ENCODE measurements at regions not wholly inside any gene's neighbourhood (a gene's known extent, or its start where the extent isn't known, plus 50 kb on each side); places are given as distances from the start of the nearest gene placed in this dataset.

DNA sequence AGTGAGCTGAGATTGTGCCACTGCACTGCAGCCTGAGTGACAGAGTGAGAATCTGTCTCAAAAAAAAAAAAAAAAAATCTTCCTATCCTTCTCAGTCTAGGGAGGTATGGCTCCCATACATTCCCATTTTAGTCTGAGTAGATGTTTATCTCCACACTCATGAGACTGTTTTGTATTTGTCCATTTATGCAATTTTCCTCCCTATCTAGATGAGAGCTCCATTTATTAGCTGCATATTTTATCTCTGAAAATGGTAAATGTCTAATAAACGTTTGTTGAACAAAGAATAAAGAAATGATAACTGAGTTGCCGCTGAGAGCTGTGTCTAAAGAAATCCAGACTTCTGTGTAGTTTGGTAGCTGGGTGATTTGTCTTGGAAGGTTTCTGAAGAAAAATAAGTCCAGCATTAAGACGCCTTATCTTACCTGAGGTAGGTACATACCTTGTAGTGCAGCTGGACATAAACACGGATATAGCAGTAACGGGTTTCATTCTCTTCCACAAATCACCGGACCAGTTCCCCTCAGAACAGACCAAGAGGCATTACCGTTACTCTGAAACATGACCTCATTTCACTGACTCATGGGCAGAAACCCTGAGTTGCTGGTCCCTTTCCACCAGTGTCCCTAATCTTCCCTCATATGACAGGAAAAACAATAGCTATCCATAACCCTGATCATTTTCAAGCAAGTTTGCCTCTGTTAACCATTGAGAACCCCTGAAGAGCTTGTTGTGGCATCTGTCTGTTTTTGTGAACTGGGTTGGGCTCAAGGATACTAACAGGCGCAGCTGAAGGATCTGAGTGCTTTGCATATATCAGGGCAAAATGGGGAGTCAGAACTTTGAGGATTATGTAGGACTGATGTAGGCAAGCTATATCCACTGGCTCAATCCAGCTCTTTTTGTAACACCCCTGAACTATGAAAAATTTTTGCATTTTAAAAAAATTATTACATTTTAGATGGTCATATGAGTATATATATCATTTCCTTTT is 177.4 kb upstream of the XYLT1 start:
- no peak for DNase-seq (ENCODE audit: low spot score)

DNA sequence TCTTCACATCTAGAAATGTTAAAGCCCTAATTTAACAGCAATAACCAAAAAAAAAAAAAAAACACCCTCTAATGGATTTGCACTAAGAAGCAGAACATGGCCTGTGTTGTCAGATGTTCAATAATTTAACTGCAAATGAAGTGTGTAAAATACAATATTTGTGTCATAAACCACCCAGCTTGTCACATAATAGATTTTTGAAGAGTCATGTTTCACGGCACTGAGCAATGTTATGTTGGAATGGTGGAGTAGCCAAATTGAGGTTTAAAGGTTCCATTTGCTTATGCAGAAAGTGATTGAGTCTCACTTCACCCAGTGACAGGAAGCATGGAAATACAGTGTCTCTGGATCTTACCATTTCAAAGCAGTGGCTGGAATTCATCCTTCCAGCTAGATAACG is 173.2 kb upstream of the XYLT1 start:
- no peak for DNase-seq (ENCODE audit: low spot score)

DNA sequence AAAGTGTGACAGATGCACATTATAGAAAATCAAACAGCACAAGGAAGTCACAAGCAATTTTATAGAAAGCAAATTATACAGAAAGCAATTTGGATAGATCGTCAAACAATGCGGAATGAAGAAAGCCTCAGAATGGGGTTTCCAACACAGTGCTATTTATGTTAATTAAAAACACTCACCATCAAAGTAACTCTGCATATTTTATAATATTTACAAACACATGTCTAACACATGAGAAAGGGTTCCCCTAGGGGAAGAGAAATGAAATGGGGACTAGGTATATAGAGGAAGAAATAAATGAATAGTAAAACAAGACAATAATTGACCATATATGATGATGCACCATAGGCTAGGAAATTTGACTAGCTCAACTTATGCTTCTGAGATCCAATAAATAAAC is 171.2 kb upstream of the XYLT1 start:
- no peak for DNase-seq (ENCODE audit: low spot score)

DNA sequence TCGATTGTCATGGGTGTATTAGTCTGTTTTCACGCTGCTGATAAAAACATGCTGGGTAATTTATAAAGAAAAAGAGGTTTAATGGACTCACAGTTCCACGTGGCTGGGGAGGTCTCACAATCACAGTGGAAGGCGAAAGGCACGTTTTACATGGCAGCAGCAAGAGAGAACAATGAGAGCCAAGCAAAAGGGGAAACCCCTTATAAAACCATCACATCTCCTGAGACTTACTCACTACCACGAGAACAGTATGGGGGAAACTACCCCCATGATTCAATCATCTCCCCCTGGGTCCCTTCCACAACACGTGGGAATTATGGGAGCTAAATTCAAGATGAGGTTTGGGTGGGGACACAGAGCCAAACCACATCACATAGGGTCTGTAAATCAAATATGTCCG is 167.4 kb upstream of the XYLT1 start:
- no peak for DNase-seq (ENCODE audit: low spot score)

DNA sequence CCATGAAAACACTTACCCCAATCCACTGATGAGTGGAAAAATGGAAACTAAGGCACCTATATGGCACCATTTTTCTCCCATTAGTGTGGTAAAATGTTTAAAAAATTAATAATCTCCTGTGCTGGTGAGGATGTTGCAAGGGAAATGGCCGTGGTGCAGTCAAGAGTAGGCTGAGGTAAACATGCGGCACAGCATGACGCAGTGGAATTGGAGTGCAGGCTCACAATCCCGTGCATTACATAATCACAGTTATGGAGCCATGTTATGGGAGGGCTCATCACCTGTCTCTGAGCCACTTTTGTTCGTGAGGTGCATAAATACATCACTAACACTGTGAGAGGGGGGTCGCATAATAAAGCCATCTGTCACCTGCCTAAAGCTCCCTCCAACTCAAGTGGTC is 164.4 kb upstream of the XYLT1 start:
- DNase-seq (ENCODE audit: low spot score): no peak

DNA sequence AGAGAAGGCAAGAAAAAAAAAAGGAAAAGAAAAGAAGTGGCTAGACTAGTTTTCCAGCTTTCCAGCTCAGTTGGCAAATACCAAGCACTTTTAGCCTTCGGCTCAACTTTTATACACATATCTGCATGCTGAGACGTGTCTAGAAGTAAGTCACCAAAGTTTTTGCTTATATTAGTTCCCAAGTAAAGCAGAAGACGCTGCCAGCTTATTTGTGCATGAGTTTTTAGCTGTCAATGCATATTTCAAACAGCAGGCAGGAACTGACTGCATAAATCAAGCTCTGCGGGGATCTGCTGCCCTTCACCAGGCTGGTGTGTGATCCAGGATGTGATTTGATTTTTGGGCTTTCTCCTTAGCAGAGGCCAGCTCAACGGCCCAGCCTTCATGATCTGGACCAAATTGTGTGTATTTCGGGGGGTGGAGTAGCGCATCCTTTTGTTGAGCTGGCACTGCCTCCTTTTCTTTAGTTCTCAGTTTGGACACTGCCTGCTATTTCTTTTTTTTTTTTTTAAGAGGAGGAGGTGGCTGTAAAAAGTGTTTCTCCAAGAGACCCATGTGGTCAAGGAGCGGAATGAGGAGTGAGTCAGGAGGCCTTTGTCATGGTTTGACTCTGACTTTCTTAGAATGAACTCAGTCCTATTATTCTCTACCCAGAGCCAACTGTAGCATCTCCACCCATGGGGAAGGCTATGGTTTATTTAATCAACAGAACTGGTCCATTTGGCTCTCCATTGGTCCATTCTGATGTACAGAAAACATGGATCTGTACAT is 162.6 kb upstream of the XYLT1 start:
- no peak for DNase-seq (ENCODE audit: low spot score)

DNA sequence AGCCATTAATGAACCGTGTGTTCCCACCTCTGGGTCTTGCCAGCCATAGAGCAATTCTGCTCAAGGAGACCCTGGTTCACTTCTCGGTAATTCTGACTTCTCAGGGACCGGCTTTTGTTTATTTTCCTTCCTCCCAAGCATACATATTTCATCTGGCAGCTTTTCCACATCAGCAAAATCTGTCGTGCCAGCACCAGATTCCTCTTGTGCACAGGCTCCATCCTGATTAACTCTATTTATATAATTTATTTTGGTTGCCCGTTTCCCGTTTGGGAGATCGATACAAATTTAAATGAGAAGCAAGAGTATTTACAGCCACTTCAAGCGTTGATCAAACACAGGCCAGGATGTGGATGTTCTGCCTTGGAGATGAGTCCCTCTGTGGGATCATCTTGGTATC is 161.9 kb upstream of the XYLT1 start:
- no peak for DNase-seq (ENCODE audit: low spot score)

DNA sequence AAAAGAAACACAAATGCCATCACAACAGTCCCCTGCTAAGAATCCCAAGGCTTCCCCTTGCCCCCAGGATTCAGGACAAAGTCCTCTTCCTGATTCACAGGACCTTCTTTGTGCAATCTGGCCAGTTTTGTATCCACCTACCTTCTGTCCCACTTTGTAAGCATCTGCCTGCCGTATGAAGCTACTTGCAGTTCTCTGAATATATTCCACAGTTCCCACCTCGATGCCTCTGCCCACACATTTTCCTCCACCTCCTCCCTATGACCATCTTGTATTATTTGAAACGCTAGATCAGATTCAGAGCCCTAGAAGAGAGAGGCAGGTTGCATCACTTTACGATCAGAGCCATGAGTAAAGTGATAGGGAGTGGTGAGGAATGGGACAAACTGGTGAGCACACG is 159.2 kb upstream of the XYLT1 start:
- no peak for DNase-seq (ENCODE audit: low spot score)

DNA sequence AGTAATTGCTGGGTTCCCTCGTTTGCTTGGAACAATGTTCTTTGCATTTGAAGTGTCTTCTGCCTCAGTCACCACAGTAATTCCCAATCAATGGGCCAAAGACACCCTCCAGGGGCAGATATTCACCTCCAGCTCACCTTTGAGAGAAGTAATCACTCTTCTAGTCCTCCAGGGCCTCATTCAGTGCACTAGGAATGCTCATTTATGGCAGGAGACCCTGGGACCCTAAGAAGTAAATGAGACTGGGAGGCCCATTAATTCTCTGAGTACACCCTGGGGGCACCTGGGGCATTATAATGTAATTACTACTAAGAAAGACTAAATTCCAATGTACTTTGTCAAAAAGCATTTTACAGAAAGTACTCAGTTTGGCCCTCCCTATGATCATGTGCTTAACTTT is 158.2 kb upstream of the XYLT1 start:
- no peak for DNase-seq (ENCODE audit: low spot score)

DNA sequence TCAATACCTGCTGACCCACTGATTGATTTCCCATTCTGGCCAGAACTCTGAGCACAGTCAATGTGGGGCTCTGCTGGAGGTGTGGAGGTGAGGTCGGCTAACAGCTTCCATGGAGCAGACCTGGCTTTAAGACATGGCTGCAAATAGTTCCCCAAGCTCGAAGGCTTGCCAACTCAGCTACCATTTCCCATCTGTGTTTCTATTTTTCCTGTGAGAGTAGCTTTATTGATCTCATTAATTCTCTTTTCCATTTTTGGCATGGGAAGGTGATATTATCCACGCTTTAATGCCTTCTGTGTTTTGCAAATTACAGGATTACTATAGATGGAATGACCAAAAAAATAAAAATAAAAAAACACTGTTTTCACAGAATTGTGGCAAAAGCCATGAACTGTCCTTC is 151.6 kb upstream of the XYLT1 start:
- DNase-seq (ENCODE audit: low spot score): no peak

DNA sequence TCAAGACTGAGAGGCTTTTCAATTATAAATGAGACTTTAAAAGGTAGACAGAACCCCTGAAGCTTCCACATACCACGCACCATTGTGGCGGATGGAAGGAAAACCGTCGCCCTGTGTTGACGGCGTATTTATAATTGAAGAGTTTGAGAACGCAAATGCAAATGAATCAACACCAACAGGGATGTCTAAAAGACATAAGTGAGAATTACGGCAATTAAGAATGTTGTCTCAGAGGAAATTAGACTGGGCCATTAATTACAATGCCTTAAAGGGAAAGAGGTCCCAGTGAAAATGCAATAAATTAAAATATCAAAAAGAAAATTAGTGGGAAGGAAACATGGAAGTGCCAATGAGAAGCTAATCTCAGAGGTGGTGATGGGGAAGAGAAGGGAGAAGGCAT is 148.5 kb upstream of the XYLT1 start:
- no peak for DNase-seq (ENCODE audit: low spot score)

DNA sequence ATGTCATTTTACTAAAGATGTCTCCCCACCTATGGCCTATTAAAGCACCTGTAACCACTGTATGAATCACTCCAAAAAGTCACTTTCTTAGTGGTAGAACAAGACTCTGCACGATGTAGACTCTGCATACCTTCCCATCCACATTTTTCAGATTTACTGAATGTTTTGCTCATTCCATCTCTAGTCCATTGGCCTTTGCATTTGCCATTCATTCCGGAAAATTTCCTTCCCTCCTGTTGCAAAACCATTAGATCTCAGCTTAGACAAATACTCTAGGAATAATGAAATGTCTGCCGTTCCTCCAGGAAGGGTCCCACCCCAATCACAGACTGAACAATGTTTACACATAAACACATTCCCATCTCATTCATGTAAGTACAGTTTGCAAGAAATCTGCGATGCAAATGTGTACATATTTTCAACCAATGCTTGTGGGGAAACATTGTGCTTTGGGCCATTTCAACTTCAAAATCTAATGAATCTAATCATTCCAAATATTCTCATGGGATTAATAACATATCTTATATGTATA is 146.3 kb upstream of the XYLT1 start:
- no peak for DNase-seq (ENCODE audit: low spot score)

DNA sequence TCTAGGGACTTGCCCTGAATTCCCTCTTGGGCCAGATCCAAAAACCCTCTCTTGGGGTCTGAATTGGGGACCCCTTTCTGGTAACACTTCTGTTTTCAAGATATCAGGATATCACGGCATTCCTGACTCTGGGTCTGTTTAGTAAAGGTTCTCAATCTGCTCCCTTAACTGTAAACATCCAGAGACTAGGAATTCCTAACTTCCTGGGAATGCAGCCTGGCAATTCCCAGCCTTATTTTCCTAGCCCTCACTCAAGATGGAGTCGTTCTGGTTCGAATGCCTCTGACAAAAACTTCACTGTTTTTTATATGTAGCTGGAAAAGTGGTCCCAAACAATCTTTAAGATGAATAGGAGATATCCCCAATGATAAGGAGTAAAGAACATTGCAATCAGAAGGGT is 141.6 kb upstream of the XYLT1 start:
- no peak for DNase-seq (ENCODE audit: low spot score)

DNA sequence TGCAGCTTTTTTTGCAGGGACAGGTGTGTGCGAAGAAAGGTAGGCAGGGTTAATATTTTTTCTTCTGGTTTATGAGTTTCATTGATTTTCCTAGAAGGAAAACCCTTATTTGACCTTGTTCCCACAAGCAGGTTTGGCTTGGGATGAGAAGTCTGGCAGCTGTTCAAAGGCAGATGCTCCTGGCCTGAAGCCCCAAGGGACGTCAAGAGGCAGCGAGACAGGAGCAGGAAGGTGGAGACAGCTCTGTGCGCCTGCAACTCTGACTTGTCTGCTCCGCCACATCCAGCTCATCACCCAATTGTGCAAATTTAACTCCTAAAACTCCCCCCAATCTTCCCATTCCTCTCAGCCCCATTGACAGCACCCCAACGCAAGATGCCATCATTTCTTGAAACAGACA is 136.8 kb upstream of the XYLT1 start:
- DNase-seq (ENCODE audit: low spot score): no peak

DNA sequence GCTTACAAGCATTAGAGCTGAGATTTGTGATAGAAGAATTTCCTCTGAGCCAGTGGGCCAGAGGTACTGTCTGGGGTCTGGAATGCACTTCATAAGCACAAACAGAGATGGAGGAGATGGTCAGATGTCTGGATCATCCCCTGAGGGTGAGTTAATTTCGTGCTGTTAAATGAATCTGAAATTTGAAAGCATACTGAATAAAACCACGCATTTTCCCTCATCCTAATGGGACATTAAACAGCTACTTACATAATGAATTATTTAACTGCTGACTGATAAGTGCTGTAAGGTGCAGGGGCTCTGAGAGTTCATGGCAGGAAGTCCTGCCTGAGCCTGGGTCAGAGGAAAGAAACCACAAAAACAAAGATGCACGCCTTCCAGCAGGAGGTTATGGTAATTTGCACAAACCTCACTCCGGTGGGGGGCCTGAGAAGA is 136.3 kb upstream of the XYLT1 start:
- no peak for DNase-seq (ENCODE audit: low spot score)

DNA sequence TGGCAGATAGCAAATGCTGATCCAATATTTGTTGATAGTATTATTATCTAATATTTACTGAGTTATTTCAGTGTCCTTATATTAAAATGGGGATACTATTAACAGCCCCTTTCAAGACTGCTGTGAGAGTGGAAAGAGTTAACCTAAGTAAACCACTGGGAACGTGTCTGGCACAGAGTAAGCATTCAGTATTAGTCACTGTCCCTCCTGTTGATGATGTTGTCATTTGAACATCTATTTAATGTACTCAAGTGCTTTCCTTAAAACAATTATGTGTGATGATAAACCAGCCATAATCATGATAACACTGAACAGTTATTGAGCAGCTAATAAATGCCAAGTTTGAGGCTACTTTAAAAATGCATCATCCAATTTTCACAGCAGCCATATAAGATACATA is 135.7 kb upstream of the XYLT1 start:
- DNase-seq (ENCODE audit: low spot score): no peak

DNA sequence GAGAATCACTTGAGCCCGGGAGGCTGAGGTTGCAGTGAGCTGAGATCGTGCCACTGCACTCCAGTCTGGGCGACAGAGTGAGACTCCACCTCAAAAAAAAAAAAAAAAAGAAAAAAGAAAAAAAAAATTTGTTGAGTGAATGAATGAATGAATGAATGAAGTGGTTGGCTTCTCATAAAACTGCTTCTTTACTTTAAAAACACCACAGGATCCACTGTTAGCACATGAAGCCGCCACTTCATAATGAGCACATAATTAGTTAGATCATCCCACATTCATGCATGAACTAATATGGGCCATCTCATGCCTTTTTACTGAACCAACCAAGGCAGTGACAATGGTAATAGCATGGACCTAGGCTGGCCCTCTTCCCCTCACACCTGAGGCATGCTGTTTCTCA is 135.0 kb upstream of the XYLT1 start:
- no peak for DNase-seq (ENCODE audit: low spot score)

DNA sequence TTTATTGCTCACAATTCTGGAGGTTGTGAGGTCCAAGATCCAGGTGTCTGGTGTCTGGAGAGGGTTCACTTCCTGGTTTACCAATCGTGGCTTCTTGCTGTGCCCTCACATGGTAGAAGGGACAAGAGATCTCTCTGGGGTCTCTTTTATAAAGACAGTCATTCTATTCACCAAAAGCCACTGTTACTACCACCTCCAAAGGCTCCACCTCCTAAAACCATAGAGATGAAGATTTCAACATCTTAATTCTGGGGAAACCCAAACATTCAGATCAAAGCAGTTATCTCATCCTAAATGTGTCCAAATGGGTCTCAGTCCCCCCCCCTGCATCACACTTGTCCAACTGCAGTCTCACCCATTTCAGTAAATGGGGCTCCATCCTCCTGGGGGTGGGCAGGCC is 132.9 kb upstream of the XYLT1 start:
- DNase-seq (ENCODE audit: low spot score): no peak

DNA sequence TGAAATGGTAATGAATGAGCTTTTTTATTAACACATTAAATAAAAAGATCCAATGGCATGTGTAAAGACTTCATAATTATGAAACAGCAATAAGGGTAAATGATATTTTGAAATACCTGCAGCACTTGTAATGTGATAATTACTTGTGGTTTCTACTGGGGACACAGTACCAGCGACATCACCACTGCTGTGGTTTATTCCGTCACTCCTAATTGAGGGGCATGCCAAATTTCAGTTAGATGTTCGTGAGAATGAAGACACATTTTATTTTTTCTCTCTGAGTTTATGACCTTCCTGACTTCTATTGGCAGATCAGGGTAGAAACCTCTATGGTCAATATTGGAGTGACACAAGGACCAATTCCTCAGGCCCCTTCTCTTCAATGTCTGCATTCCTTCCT is 131.9 kb upstream of the XYLT1 start:
- DNase-seq (ENCODE audit: low spot score): no peak

DNA sequence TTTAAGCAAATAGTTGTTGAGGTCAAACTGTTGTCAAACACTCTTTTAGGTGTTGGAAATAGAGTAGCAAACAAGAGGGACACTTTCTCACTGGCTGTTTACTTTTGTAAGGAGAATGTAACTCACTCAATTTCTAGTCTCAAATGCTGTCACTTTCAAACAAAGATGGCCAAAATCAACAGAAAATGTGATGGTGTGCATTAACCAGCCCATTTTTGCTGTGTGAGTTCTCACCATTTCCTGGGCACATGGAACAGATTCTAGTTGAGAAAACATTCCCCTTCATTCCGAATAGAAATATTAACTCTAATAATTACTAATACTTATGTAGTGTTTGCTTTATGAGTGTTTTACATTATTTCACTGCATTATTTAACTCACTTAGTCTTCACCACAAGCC is 128.2 kb upstream of the XYLT1 start:
- no peak for DNase-seq (ENCODE audit: low spot score)

DNA sequence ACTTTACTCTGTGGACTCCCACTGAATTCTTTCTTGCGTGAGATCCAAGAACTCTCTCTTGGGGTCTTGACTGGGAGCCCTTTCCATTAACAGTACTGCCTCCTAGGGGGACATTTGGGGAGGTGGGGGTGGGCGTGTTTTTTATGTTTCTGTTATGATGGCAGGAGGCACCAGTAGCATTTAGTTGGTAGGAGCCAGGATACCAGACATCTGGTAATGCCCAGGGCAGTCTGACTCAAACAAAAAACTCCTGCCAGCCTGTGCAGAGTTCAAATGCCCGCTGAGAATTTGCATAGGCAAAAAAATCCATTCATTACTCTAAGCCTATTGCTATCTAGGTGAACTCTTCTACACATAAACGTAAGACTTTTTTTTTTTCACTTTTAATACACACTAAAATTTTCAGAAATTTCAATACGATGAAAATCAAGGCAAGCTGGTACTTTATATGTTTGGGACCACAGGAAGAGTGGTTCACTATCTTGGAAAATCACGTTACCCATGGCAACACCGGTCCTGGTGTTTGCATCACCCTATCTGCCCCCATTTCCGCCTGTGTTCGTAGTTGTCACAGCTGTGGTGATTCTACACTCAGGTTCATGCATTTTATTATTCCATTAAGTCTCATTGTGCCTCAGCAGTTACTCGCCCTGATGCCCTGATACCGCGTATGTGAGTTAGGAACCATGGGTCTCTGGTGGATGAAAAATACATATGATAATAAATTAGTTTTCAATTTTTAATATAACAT is 121.1 kb upstream of the XYLT1 start:
- no peak for DNase-seq (ENCODE audit: low spot score)

All from SW480 (cell line).